Fibroblast of gingiva (primary cell): ENCODE measurements at regions not wholly inside any gene's neighbourhood (a gene's known extent, or its start where the extent isn't known, plus 50 kb on each side); places are given as distances from the start of the nearest gene placed in this dataset.
"Not testable (repeated sequence)": the region's sequence is repeated elsewhere in the genome, so short reads cannot be mapped to it uniquely, and the experiment has no call there.

ENCODE experiments used
- DNase-seq: peaks from one replicate; pipeline ENCODE4 v3.0.0-alpha.2; 2011; ENCODE audit warnings: low read depth

GRCh38 chr6:76532647-76533046, 460.2 kb upstream of the IMPG1 start:
- no peak for DNase-seq

GRCh38 chr6:76518443-76518842, 446.0 kb upstream of the IMPG1 start:
- DNase-seq, result no peak

- DNase-seq, result no peak
Measured at GRCh38 chr6:76516924-76517323, 444.5 kb upstream of the IMPG1 start.

- no peak for DNase-seq
Measured at GRCh38 chr6:76510489-76510888, 438.0 kb upstream of the IMPG1 start.

GRCh38 chr6:76509397-76509796, 436.9 kb upstream of the IMPG1 start:
- DNase-seq, result no peak

DNA sequence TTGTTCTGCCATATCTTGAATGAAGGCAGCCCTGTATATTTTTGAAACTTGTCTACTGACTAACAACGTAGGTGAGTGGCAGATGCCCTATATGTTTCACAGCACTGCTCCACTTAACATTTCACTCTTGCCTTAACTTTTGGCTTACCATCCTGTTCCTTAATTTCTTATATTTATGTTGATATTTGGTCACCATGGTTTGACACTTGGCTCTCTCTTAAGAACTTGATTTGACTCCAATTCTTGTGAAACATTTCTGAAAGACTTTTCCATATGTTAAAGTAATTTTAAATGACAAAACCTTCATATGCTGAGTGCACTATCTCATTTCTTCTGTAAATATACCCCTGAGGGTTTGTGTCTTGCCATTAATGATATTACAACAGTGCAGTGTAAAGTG, 434.3 kb upstream of the IMPG1 start:
- no peak for DNase-seq

DNA sequence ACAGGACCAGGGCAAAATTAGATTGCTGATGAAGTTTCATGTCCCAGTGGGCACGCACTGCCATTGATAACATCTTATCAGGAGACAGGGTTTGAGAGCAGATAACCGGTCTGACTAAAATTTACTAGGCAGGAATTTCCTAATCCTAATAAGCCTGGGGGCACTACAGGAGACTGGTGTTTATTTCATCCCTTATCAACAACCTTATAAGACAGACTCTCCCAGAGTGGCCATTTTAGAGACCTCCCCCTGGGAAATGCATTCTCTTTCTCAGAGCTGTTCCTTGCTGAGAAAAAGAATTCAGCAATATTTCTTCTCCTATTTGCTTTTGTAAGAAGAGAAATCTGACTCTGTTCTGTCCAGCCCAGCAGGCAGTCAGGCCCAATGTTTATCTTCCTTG, 423.4 kb upstream of the IMPG1 start:
- DNase-seq, result no peak

DNA sequence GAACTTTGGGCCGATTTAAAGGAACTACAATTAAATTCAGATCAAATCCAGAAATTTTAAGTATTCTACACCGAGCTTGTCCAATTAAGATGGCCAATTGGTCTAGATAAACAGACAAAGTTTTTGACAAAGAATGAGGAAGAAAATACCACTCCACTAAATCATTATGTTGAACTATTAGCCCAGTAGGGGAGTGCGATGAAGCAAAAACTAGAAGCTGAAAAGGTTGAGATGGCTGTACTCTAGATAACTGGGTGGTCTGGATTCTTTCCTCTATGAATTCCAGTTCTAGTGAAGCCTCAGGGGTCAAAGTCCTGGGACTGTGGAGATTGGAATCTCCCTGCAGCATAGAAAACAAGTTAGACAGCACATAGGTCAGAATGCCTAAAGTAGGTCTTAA, 418.9 kb upstream of the IMPG1 start:
- DNase-seq, result not testable (repeated sequence)

- DNase-seq, result no peak
Measured at GRCh38 chr6:76490456-76490855, 418.0 kb upstream of the IMPG1 start.

- DNase-seq, result no peak
Measured at GRCh38 chr6:76481101-76481500, 408.6 kb upstream of the IMPG1 start.

- DNase-seq, result no peak
Measured at GRCh38 chr6:76472858-76473257, 400.4 kb upstream of the IMPG1 start.

- DNase-seq, result no peak
Measured at GRCh38 chr6:76466286-76466685, 393.8 kb upstream of the IMPG1 start.

- DNase-seq, result no peak
Measured at GRCh38 chr6:76465410-76465809, 392.9 kb upstream of the IMPG1 start.

DNA sequence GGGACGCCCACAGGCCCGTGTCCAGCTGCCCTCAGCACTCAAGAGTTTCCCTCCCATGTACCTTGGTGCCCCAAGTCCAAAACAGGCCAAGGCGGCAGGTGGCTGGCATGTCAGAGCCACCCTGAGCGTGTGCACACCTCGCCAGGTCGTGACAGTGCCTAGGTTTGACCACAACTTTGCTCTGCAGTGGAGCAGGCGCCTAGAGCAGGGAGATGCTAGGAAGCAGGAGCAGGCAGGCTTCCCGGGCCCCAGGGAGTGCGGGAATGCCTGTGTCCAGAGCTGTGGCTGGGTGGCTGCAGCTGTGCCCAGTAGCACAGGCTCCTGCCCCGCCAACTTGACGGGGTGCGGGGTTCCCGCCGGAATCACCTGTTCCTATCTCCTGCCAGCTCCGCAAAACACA, 380.8 kb upstream of the IMPG1 start:
- no peak for DNase-seq

GRCh38 chr6:76451926-76452709, 379.7 kb upstream of the IMPG1 start:
- no peak for DNase-seq

DNA sequence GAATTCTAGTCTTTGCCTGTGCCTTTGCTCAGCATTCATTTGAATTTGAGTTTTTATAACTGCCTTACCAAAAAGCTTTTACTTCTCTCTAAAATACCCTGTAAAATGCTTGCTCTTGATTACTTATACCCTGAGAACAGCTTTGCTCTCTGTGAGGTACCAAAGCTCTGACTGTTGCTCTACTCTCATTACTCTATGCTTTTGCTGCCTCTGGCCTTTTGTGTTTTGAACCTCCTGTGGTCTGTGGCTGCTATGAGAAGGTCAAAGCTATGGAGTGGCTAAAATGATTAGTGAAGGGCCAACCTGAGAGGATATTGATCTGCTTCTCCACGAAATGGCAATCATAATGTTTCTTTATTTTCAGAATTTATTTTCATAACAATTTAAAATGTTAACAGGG, 375.6 kb upstream of the IMPG1 start:
- DNase-seq, result no peak

- DNase-seq, result no peak
Measured at GRCh38 chr6:76441875-76442274, 369.4 kb upstream of the IMPG1 start.

- no peak for DNase-seq
Measured at GRCh38 chr6:76439811-76440210, 367.3 kb upstream of the IMPG1 start.

GRCh38 chr6:76438768-76439167, 366.3 kb upstream of the IMPG1 start:
- no peak for DNase-seq

DNA sequence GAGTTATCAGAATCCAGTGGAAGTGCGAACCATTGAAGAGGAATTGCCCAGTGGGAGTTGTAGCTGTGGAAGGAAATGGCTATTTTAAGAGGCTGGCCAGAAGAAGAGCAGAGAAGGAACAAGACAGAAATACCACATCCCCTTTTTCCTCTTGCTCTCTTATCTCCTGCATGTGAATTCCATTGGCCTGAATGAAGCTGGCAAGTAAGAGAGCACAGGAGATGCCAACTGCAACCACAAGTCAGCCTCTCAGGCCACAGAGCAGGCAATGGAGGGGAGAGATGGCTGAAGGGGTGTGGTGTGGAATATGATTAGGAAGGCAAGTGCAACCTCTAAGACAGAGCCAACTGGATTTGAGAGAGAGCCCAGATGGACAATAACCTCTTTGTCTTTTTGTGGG, 362.7 kb upstream of the IMPG1 start:
- no peak for DNase-seq

- no peak for DNase-seq
Measured at GRCh38 chr6:76422511-76423213, 350.2 kb upstream of the IMPG1 start.

GRCh38 chr6:76420094-76420493, 347.6 kb upstream of the IMPG1 start:
- no peak for DNase-seq

DNA sequence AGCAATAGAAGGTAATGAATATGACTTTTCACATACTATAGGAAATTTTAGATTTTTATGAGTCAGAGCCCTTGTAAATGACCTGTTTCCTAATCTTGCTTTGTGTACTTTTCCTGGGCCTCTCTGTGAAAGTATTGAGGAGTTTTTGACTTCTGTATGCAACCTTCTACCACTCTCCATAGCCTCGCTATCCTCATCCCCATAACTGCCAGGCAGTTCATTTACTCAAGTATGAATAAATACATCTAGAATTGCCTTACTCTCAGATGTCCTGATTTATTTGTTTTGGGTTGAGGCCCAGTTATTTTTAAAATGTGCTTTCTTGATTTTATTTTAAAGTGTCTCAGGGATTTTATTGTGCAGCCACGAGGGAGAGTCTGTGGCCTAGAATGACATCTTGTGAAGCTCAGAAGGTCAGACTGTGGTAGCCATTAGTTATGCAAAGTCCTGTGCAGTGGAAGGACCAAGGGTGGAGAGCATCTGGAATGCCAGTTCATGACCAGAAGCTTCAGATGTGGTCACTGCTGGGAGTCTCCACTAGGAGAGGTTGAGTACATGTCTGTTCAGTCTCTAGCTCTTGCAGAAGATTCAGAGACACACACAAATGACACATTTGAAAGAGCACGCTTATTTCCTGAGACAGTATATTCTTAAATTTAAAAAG, 346.2 kb upstream of the IMPG1 start:
- no peak for DNase-seq
